Skin epidermis (tissue), 12 donors: ENCODE measurements at regions not wholly inside any gene's neighbourhood (a gene's known extent, or its start where the extent isn't known, plus 50 kb on each side); places are given as distances from the start of the nearest gene placed in this dataset.
A peak's percentile ranks its signal among the peaks of the same experiment; 100 is the strongest.
"Not testable (repeated sequence)": the region's sequence is repeated elsewhere in the genome, so short reads cannot be mapped to it uniquely, and the experiment has no call there.

Experiments
- H3K27ac ChIP-seq, 21 experiments: fragments of 200-600 bp; sonication (generic) in 11 of 21; one replicate each; pipeline ENCODE4 v1.5.0; 2020; ENCODE audit warnings: mild to moderate bottlenecking in 3 of 21, inconsistent platforms in 2 of 21, moderate library complexity in 2 of 21
- H3K4me3 ChIP-seq, 7 experiments: fragments of 200-600 bp; sonication (generic) in 2 of 7; one replicate each; pipeline ENCODE4 v1.5.0; 2020; ENCODE audit warnings: inconsistent platforms in 2 of 7, mild to moderate bottlenecking in 2 of 7, moderate library complexity in 1 of 7

GRCh38 chr3:27565201-27565852 is 81.1 kb upstream of the SLC4A7 start:
- H3K4me3 ChIP-seq, result no peak overlapping the region
- no peak overlapping the region for H3K27ac ChIP-seq

GRCh38 chr3:27561576-27561975 is 77.4 kb upstream of the SLC4A7 start:
- Histone ChIP-seq H3K4me3 (no peak overlapping the region), H3K27ac (no peak overlapping the region)

GRCh38 chr3:27560484-27561056 is 76.4 kb upstream of the SLC4A7 start:
- no peak overlapping the region for H3K27ac ChIP-seq
- H3K4me3 ChIP-seq, result no peak overlapping the region

- Histone ChIP-seq H3K27ac (peak overlapping the region in 1 of 21 experiments; percentile 45), H3K4me3 (no peak overlapping the region)
These were observed 75.7 kb upstream of the SLC4A7 start for GRCh38 chr3:27559835-27560234.

- H3K27ac ChIP-seq, result peak overlapping the region in 2 of 21 experiments; percentile 23 to 45
- H3K4me3 ChIP-seq, result no peak overlapping the region
These were observed 75.2 kb upstream of the SLC4A7 start for GRCh38 chr3:27559381-27559780.

GRCh38 chr3:27557411-27557810 is 73.2 kb upstream of the SLC4A7 start:
- peak overlapping the region in 12 of 21 experiments; percentile 9 to 86 (median 38) for H3K27ac ChIP-seq

GRCh38 chr3:27556887-27557286 is 72.7 kb upstream of the SLC4A7 start:
- Histone ChIP-seq H3K27ac (peak overlapping the region in 15 of 21 experiments; percentile 9 to 86 (median 40)), H3K4me3 (no peak overlapping the region)

More at GRCh38 chr3:27557411-27557810, 73.2 kb upstream of the SLC4A7 start:
- no peak overlapping the region for H3K4me3 ChIP-seq

- H3K27ac ChIP-seq, result peak overlapping the region in 11 of 21 experiments; percentile 5 to 67 (median 54)
These were observed 70.5 kb upstream of the SLC4A7 start for GRCh38 chr3:27554706-27555105.

GRCh38 chr3:27553886-27554540 is 69.8 kb upstream of the SLC4A7 start:
- no peak overlapping the region for H3K4me3 ChIP-seq
- peak overlapping the region in 11 of 21 experiments; percentile 5 to 67 (median 54) for H3K27ac ChIP-seq

More at GRCh38 chr3:27554706-27555105, 70.5 kb upstream of the SLC4A7 start:
- no peak overlapping the region for H3K4me3 ChIP-seq

- H3K27ac ChIP-seq, result not testable (repeated sequence)
These were observed 68.5 kb upstream of the SLC4A7 start for GRCh38 chr3:27552708-27553107.

GRCh38 chr3:27551413-27551812 is 67.2 kb upstream of the SLC4A7 start:
- H3K27ac ChIP-seq, H3K4me3 ChIP-seq: not testable (repeated sequence)

More at GRCh38 chr3:27552708-27553107, 68.5 kb upstream of the SLC4A7 start:
- not testable (repeated sequence) for H3K4me3 ChIP-seq

GRCh38 chr3:27545061-27545460 is 60.9 kb upstream of the SLC4A7 start:
- no peak overlapping the region for H3K4me3 ChIP-seq
- peak overlapping the region in 8 of 21 experiments; percentile 3 to 66 (median 38) for H3K27ac ChIP-seq

- H3K27ac ChIP-seq, result peak overlapping the region in 13 of 21 experiments; percentile 12 to 70 (median 34)
- H3K4me3 ChIP-seq, result no peak overlapping the region
These were observed 60.2 kb upstream of the SLC4A7 start for GRCh38 chr3:27544372-27544865.

- Histone ChIP-seq H3K27ac (peak overlapping the region in 3 of 21 experiments; percentile 12 to 70 (median 29)), H3K4me3 (no peak overlapping the region)
These were observed 58.3 kb upstream of the SLC4A7 start for GRCh38 chr3:27542476-27542875.

- Histone ChIP-seq H3K4me3 (no peak overlapping the region), H3K27ac (no peak overlapping the region)
These were observed 56.0 kb upstream of the SLC4A7 start for GRCh38 chr3:27540231-27540630.

GRCh38 chr3:27536491-27536890 is 52.3 kb upstream of the SLC4A7 start:
- H3K27ac ChIP-seq, result peak overlapping the region in 5 of 21 experiments; percentile 12 to 90 (median 53)
- no peak overlapping the region for H3K4me3 ChIP-seq

- H3K27ac ChIP-seq, result peak overlapping the region in 8 of 21 experiments; percentile 12 to 90 (median 48)
- H3K4me3 ChIP-seq, result no peak overlapping the region
These were observed 51.7 kb upstream of the SLC4A7 start for GRCh38 chr3:27535809-27536392.

GRCh38 chr3:27533718-27534573 is 49.8 kb upstream of the SLC4A7 start:
- Histone ChIP-seq H3K27ac (peak overlapping the region in 19 of 21 experiments; percentile 6 to 90 (median 67)), H3K4me3 (no peak overlapping the region)
